ENCODE measurements at regions not wholly inside any gene's neighbourhood (a gene's known extent, or its start where the extent isn't known, plus 50 kb on each side); places are given as distances from the start of the nearest gene placed in this dataset.

GRCh38 chr7:125563557-125563956 is 633.9 kb upstream of the POT1 start:
- DNase-seq (ENCODE audit: low spot score), result no peak

GRCh38 chr7:125561006-125561405 is 631.4 kb upstream of the POT1 start:
- DNase-seq (ENCODE audit: low spot score), result no peak

GRCh38 chr7:125559921-125560320 is 630.3 kb upstream of the POT1 start:
- DNase-seq (ENCODE audit: low spot score), result no peak

- DNase-seq (ENCODE audit: low spot score), result no peak
These were observed 626.3 kb upstream of the POT1 start for GRCh38 chr7:125555916-125556315.

- DNase-seq (ENCODE audit: low spot score), result no peak
These were observed 621.4 kb upstream of the POT1 start for GRCh38 chr7:125551008-125551407.

GRCh38 chr7:125547505-125547904 is 617.9 kb upstream of the POT1 start:
- no peak for DNase-seq (ENCODE audit: low spot score)

GRCh38 chr7:125530553-125530952 is 600.9 kb upstream of the POT1 start:
- no peak for DNase-seq (ENCODE audit: low spot score)

GRCh38 chr7:125529249-125529648 is 599.6 kb upstream of the POT1 start:
- peak; percentile 76 for DNase-seq (ENCODE audit: low spot score)

- no peak for DNase-seq (ENCODE audit: low spot score)
These were observed 597.3 kb upstream of the POT1 start for GRCh38 chr7:125526958-125527357.

GRCh38 chr7:125526092-125526491 is 596.5 kb upstream of the POT1 start:
- no peak for DNase-seq (ENCODE audit: low spot score)

GRCh38 chr7:125516194-125516593 is 586.6 kb upstream of the POT1 start:
- DNase-seq (ENCODE audit: low spot score), result no peak

- no peak for DNase-seq (ENCODE audit: low spot score)
These were observed 582.7 kb upstream of the POT1 start for GRCh38 chr7:125512373-125512772.

GRCh38 chr7:125511310-125511709 is 581.7 kb upstream of the POT1 start:
- no peak for DNase-seq (ENCODE audit: low spot score)

- DNase-seq (ENCODE audit: low spot score), result no peak
These were observed 576.7 kb upstream of the POT1 start for GRCh38 chr7:125506331-125506730.

GRCh38 chr7:125504848-125505247 is 575.2 kb upstream of the POT1 start:
- DNase-seq (ENCODE audit: low spot score), result no peak

- no peak for DNase-seq (ENCODE audit: low spot score)
These were observed 566.4 kb upstream of the POT1 start for GRCh38 chr7:125495997-125496396.

GRCh38 chr7:125492521-125492920 is 562.9 kb upstream of the POT1 start:
- DNase-seq (ENCODE audit: low spot score), result no peak

GRCh38 chr7:125491137-125491536 is 561.5 kb upstream of the POT1 start:
- DNase-seq (ENCODE audit: low spot score), result no peak

GRCh38 chr7:125490167-125490566 is 560.5 kb upstream of the POT1 start:
- DNase-seq (ENCODE audit: low spot score), result no peak

GRCh38 chr7:125485223-125485622 is 555.6 kb upstream of the POT1 start:
- no peak for DNase-seq (ENCODE audit: low spot score)

GRCh38 chr7:125484755-125485154 is 555.1 kb upstream of the POT1 start:
- no peak for DNase-seq (ENCODE audit: low spot score)

GRCh38 chr7:125481323-125481722 is 551.7 kb upstream of the POT1 start:
- DNase-seq (ENCODE audit: low spot score), result no peak

- DNase-seq (ENCODE audit: low spot score), result no peak
These were observed 551.1 kb upstream of the POT1 start for GRCh38 chr7:125480762-125481161.

GRCh38 chr7:125468855-125469174 is 539.2 kb upstream of the POT1 start:
- no peak for DNase-seq (ENCODE audit: low spot score)

Data from kidney tubule cell (primary cell).